ENCODE measurements at regions not wholly inside any gene's neighbourhood (a gene's known extent, or its start where the extent isn't known, plus 50 kb on each side); places are given as distances from the start of the nearest gene placed in this dataset.
A peak's percentile ranks its signal among the peaks of the same experiment; 100 is the strongest.

DNA sequence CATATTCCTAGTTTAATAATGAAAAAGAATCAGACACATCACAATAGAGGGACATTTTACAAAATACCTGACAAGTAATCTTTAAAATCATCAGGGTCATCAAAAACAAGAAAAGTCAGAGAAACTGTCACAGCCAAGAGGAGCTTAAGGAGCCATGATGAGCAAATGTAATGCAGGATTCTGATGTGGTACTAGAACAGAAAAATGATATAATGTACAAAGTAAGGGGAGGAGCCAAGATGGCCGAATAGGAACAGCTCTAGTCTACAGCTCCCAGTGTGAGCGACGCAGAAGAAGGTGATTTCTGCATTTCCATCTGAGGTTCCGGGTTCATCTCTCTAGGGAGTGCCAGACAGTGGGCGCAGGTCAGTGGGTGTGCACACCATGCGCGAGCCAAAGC lies 198.0 kb upstream of the FAT3 start:
- TF ChIP-seq, protein P1, sequence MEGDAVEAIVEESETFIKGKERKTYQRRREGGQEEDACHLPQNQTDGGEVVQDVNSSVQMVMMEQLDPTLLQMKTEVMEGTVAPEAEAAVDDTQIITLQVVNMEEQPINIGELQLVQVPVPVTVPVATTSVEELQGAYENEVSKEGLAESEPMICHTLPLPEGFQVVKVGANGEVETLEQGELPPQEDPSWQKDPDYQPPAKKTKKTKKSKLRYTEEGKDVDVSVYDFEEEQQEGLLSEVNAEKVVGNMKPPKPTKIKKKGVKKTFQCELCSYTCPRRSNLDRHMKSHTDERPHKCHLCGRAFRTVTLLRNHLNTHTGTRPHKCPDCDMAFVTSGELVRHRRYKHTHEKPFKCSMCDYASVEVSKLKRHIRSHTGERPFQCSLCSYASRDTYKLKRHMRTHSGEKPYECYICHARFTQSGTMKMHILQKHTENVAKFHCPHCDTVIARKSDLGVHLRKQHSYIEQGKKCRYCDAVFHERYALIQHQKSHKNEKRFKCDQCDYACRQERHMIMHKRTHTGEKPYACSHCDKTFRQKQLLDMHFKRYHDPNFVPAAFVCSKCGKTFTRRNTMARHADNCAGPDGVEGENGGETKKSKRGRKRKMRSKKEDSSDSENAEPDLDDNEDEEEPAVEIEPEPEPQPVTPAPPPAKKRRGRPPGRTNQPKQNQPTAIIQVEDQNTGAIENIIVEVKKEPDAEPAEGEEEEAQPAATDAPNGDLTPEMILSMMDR (conservative IDR thresholded peaks at IDR 0.05): no peak

DNA sequence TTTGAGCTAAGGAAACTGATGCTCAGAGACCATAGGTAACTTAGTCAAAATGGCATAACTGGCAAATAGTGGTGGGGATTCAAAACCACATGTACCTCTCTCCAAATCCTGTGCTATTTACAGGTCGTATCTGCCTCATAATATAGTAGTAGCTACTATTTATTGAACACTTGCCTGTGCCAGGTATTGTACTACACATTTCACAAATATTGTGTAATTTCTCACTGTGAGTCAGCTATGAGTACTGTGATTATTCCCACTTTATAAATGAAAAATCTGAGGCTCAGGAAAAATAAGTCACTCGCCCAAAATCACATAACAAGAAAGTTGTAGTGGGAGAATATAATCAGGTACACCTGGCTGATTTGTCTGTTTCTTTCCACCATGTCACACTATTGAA lies 199.8 kb upstream of the FAT3 start:
- Mint-ChIP-seq H3K27me3 (no peaks in the 10 kb centered on the region), H3K36me3 (no peaks in the 10 kb centered on the region), H3K4me3 (no peak overlapping the region), H3K9me3 (peaks cover 10% of the 10 kb centered on the region), H3K4me1 (ENCODE audit: unreplicated experiment) (no peaks in the 10 kb centered on the region), H3K27ac (no peak overlapping the region)
- no peak for DNase-seq (ENCODE audit: extremely low spot score, unreplicated experiment)
- TF ChIP-seq, protein P1 (conservative IDR thresholded peaks at IDR 0.05): no peak

More for the DNA sequence above, 198.0 kb upstream of the FAT3 start:
- H3K27ac Mint-ChIP-seq: peak overlapping the region; percentile 84
- no peaks in the 10 kb centered on the region for H3K4me1 Mint-ChIP-seq (ENCODE audit: unreplicated experiment)
- H3K9me3 Mint-ChIP-seq: peaks cover 5% of the 10 kb centered on the region
- peak overlapping the region; percentile 74 for H3K4me3 Mint-ChIP-seq
- no peaks in the 10 kb centered on the region for H3K36me3 Mint-ChIP-seq
- DNase-seq (ENCODE audit: extremely low spot score, unreplicated experiment): no peak
- no peaks in the 10 kb centered on the region for H3K27me3 Mint-ChIP-seq

DNA sequence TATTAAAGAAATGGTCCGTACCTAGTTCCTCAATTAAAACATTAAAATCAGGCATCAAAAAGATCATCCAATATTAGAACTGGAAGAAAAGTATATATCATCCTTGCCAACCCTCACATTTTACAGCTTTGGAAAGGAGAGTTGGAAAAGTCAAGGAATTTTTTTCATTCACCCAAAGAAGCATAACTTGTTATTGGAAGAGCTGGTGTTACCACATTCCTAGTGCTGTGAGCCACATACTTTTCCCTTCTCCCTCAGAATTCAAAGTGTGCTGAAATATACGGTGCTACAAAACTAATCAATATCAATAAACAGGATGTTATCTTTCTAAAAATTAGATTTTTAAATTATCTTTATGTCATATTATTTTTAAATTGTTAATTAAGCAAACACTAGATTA lies 202.1 kb upstream of the FAT3 start:
- DNase-seq (ENCODE audit: extremely low spot score, unreplicated experiment): no peak
- no peaks in the 10 kb centered on the region for H3K4me1 Mint-ChIP-seq (ENCODE audit: unreplicated experiment)
- no peak overlapping the region for H3K4me3 Mint-ChIP-seq
- H3K27ac Mint-ChIP-seq: no peak overlapping the region
- TF ChIP-seq, protein P1 (conservative IDR thresholded peaks at IDR 0.05): no peak
- peaks cover 10% of the 10 kb centered on the region for H3K9me3 Mint-ChIP-seq
- no peaks in the 10 kb centered on the region for H3K36me3 Mint-ChIP-seq
- no peaks in the 10 kb centered on the region for H3K27me3 Mint-ChIP-seq

DNA sequence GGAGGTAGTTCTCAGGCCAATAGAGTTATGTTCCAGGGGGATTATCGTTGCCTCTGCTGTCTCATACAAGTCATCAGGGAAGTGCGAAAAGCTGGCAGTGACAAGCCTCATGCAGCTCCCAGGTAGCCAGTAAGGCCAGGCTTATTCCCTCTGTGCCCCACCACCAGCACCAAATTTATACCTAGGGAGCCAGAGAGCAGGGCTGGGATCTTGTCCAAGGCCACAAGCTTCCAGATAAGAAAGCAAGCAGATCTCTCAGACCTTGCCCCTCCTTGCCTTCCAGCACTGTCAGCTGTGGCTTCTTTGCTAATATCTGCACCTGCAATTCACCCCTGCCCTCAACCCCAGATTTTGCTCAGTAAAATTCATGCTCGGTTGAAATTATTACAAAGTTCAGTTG lies 206.3 kb upstream of the FAT3 start:
- TF ChIP-seq, protein P1 (conservative IDR thresholded peaks at IDR 0.05): no peak
- Mint-ChIP-seq H3K4me3 (no peak overlapping the region), H3K27ac (no peak overlapping the region), H3K27me3 (no peaks in the 10 kb centered on the region), H3K9me3 (peaks cover 12% of the 10 kb centered on the region), H3K4me1 (ENCODE audit: unreplicated experiment) (no peaks in the 10 kb centered on the region), H3K36me3 (no peaks in the 10 kb centered on the region)
- no peak for DNase-seq (ENCODE audit: extremely low spot score, unreplicated experiment)

DNA sequence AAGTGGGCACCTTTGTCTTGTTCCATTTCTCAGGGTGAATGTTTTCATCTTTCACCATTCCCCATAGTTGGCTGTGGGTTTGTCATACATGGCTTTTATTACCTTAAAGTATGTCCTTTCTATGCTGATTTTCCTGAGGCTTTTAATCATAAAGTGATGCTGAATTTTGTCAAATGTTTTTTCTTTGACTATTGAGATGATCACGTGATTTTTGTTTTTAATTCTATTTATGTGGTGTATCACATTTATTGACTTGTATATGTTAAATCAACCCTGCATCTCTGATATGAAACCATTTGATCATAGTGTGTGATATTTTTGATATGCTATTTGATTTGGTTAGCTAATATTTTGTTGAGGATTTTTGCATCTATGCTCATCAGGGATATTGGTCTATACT lies 216.4 kb upstream of the FAT3 start:
- no peaks in the 10 kb centered on the region for H3K4me1 Mint-ChIP-seq (ENCODE audit: unreplicated experiment)
- TF ChIP-seq, protein P1 (conservative IDR thresholded peaks at IDR 0.05): no peak
- no peak overlapping the region for H3K4me3 Mint-ChIP-seq
- peaks cover 6% of the 10 kb centered on the region for H3K9me3 Mint-ChIP-seq
- no peak overlapping the region for H3K27ac Mint-ChIP-seq
- no peak for DNase-seq (ENCODE audit: extremely low spot score, unreplicated experiment)
- no peaks in the 10 kb centered on the region for H3K27me3 Mint-ChIP-seq
- no peaks in the 10 kb centered on the region for H3K36me3 Mint-ChIP-seq

DNA sequence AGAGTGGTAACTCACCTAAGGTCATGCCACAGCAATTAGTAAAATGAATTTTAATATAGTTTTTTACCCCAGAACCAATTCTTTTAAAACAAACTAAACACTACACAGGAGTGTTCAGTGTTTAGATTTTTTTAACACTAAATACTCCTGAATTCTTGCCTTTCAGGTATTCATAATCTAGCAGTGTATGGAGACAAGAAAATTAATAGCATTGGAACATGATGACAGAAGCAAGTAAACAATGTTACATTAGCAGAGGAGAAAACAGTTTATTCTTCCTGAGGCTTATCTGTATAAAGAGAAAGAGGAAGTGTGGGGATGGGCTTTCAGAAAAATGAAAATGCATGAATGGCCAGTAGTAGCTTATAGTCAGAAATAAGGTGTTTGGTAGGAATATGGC lies 222.1 kb upstream of the FAT3 start:
- TF ChIP-seq, protein P1 (conservative IDR thresholded peaks at IDR 0.05): no peak
- Mint-ChIP-seq H3K4me1 (ENCODE audit: unreplicated experiment) (peaks cover under 1% of the 10 kb centered on the region), H3K4me3 (no peak overlapping the region), H3K27me3 (no peaks in the 10 kb centered on the region), H3K9me3 (no peaks in the 10 kb centered on the region), H3K36me3 (no peaks in the 10 kb centered on the region), H3K27ac (no peak overlapping the region)
- no peak for DNase-seq (ENCODE audit: extremely low spot score, unreplicated experiment)

Measured in type B pancreatic cell (in vitro differentiated cells).